ENCODE measurements at regions not wholly inside any gene's neighbourhood (a gene's known extent, or its start where the extent isn't known, plus 50 kb on each side); places are given as distances from the start of the nearest gene placed in this dataset.

- no peak overlapping the region for H4K91ac ChIP-seq (replicated peaks; ENCODE audit: insufficient read length, low read length)
- ChIA-PET POLR2A (ENCODE audit: partially characterized antibody) (no interaction called here), CTCF (ENCODE audit: partially characterized antibody) (no interaction called here)
- no peaks in the 10 kb centered on the region; a peak in 1 of 7 replicates for H3K27me3 ChIP-seq (replicated peaks in 1 of 4; ENCODE audit: control insufficient read depth in 3 of 4, extremely low read depth in 1 of 4, insufficient read depth in 3 of 4, low read length in 3 of 4)
- H3K4me3 ChIP-seq (ENCODE audit: extremely low read depth in 1 of 4, insufficient read depth in 2 of 4, low read depth in 3 of 4, low read length in 4 of 4), result no peak overlapping the region
- H3K23me2 ChIP-seq (ENCODE audit: low read depth, low read length), result no peaks in the 10 kb centered on the region
- H3K4ac ChIP-seq (replicated peaks; ENCODE audit: insufficient read length, low read depth, low read length), result no peak overlapping the region
- no peak overlapping the region for H3K56ac ChIP-seq (replicated peaks; ENCODE audit: insufficient read length, low read depth, low read length)
- H3K79me2 ChIP-seq (ENCODE audit: control insufficient read depth in 1 of 2, insufficient read depth in 2 of 2, low read length in 2 of 2), result no peaks in the 10 kb centered on the region
- no peak for DNase-seq (ENCODE audit: low read depth in 1 of 2, low spot score in 2 of 2)
- no peak overlapping the region for H3K14ac ChIP-seq (ENCODE audit: insufficient read length)
- H2BK20ac ChIP-seq (ENCODE audit: low read length), result no peak overlapping the region
- H2AFZ ChIP-seq (ENCODE audit: low read length), result no peak overlapping the region
- no peak overlapping the region for H3K27ac ChIP-seq (ENCODE audit: low read depth, low read length)
- no peak overlapping the region for H3K18ac ChIP-seq (ENCODE audit: extremely low read depth, low read length)
- no peaks in the 10 kb centered on the region for H3K79me1 ChIP-seq (ENCODE audit: low read depth, low read length)
- FAIRE-seq, result no peak
- H2BK12ac ChIP-seq (ENCODE audit: low read depth, low read length), result no peak overlapping the region
- H2AK5ac ChIP-seq (ENCODE audit: low read depth, low read length), result no peak overlapping the region
- H3K4me2 ChIP-seq (ENCODE audit: insufficient read depth in 1 of 2, low read depth in 2 of 2, low read length in 2 of 2), result no peak overlapping the region
- H3K23ac ChIP-seq (ENCODE audit: insufficient read length), result no peak overlapping the region
- no peaks in the 10 kb centered on the region for H4K20me1 ChIP-seq (replicated peaks in 1 of 2; ENCODE audit: control insufficient read depth in 1 of 2, insufficient read depth in 2 of 2, low read length in 2 of 2)
- no peak overlapping the region for H4K5ac ChIP-seq (ENCODE audit: insufficient read length, low read depth, low read length)
- no peak overlapping the region for H2BK5ac ChIP-seq (ENCODE audit: low read depth, low read length)
- no peak overlapping the region for H3K9ac ChIP-seq (replicated peaks in 1 of 4; ENCODE audit: extremely low read depth in 1 of 4, low read depth in 3 of 4, low read length in 3 of 4)
- WGBS, 2 experiments (ENCODE audit: extremely low coverage in 1 of 2, insufficient coverage in 1 of 2, insufficient read length in 1 of 2, insufficient replicate concordance in 2 of 2, low coverage in 1 of 2, low lambda C conversion rate in 2 of 2, missing lambda C conversion rate in 1 of 2), result 100% methylated on average over 1 of the region's 1 CpG; no CpG with 5 or more reads in 1 of the 2 experiments
- no peak overlapping the region for H2BK15ac ChIP-seq (ENCODE audit: low read length)
- no peaks in the 10 kb centered on the region for H3K36me3 ChIP-seq (ENCODE audit: control insufficient read depth in 2 of 4, insufficient read depth in 4 of 4, low read length in 3 of 4)
- no peaks in the 10 kb centered on the region for H3K9me3 ChIP-seq (ENCODE audit: insufficient read depth in 2 of 2, low read depth in 1 of 2, low read length in 1 of 2)
- no peak overlapping the region for H2BK120ac ChIP-seq (replicated peaks; ENCODE audit: low read depth, low read length)
- H4K8ac ChIP-seq (ENCODE audit: extremely low read depth, insufficient read depth, low read length), result no peak overlapping the region
- no peaks in the 10 kb centered on the region for H3K4me1 ChIP-seq (replicated peaks in 1 of 4; ENCODE audit: control insufficient read depth in 3 of 4, insufficient read depth in 4 of 4, low read length in 3 of 4)
- TF ChIP-seq JUN (IDR thresholded peaks at IDR 0.05; ENCODE audit: low read depth, low read length), result no peak
- TF ChIP-seq SAP30 (IDR thresholded peaks at IDR 0.05; ENCODE audit: insufficient read depth, insufficient replicate concordance, low read length), result no peak
- no peak for TF ChIP-seq SIX5 (IDR thresholded peaks at IDR 0.05; ENCODE audit: low read depth, low read length)
- TF ChIP-seq POU5F1 (IDR thresholded peaks at IDR 0.05; ENCODE audit: low read depth, low read length), result no peak
These were observed 255.8 kb upstream of the ZFP42 start for GRCh38 chr4:187739771-187740170.

Measured in H1 (cell line).